Stimulated activated CD8-positive, alpha-beta memory T cell treated with anti-CD3 and anti-CD28 coated beads, Interleukin-4, amount 100 ng/mL, for 1 hour (primary cell): ENCODE measurements at regions not wholly inside any gene's neighbourhood (a gene's known extent, or its start where the extent isn't known, plus 50 kb on each side); places are given as distances from the start of the nearest gene placed in this dataset.
A peak's percentile ranks its signal among the peaks of the same experiment; 100 is the strongest.

Source experiments
- DNase-seq, 2 donors: peaks; one replicate each; pipeline ENCODE4 v3.0.0-alpha.2; 2020; ENCODE audit warnings: low read depth in 2 of 2, low spot score in 1 of 2

- no peak for DNase-seq
Observed at GRCh38 chr2:60652832-60653340, 99.4 kb upstream of the BCL11A start.

GRCh38 chr2:60657673-60658072 is 98.4 kb upstream of the PAPOLG start:
- no peak for DNase-seq

- no peak for DNase-seq
Observed at GRCh38 chr2:60659026-60659425, 97.0 kb upstream of the PAPOLG start.

GRCh38 chr2:60661073-60661738 is 94.9 kb upstream of the PAPOLG start:
- DNase-seq: no peak

- DNase-seq: no peak
Observed at GRCh38 chr2:60662781-60663180, 93.3 kb upstream of the PAPOLG start.

- DNase-seq: no peak
Observed at GRCh38 chr2:60671966-60672365, 84.1 kb upstream of the PAPOLG start.

GRCh38 chr2:60674524-60675165 is 81.4 kb upstream of the PAPOLG start:
- peak; percentile 42 to 63 for DNase-seq

GRCh38 chr2:60675301-60675700 is 80.8 kb upstream of the PAPOLG start:
- no peak for DNase-seq

- no peak for DNase-seq
Observed at GRCh38 chr2:60676706-60677330, 79.2 kb upstream of the PAPOLG start.

- DNase-seq: no peak
Observed at GRCh38 chr2:60677356-60677755, 78.7 kb upstream of the PAPOLG start.

- DNase-seq: no peak
Observed at GRCh38 chr2:60678551-60678950, 77.5 kb upstream of the PAPOLG start.

GRCh38 chr2:60679036-60679780 is 76.9 kb upstream of the PAPOLG start:
- DNase-seq: no peak

GRCh38 chr2:60693551-60693950 is 62.5 kb upstream of the PAPOLG start:
- no peak for DNase-seq

GRCh38 chr2:60695793-60696192 is 60.3 kb upstream of the PAPOLG start:
- DNase-seq: no peak

GRCh38 chr2:60699617-60700016 is 56.5 kb upstream of the PAPOLG start:
- DNase-seq: no peak

- no peak for DNase-seq
Observed at GRCh38 chr2:60706021-60706420, 50.0 kb upstream of the PAPOLG start.
